Stimulated activated CD8-positive, alpha-beta memory T cell treated with anti-CD3 and anti-CD28 coated beads, Interleukin-12 subunit alpha, Interleukin-12 subunit beta, amount 100 ng/mL, for 1 hour (primary cell): ENCODE measurements at regions not wholly inside any gene's neighbourhood (a gene's known extent, or its start where the extent isn't known, plus 50 kb on each side); places are given as distances from the start of the nearest gene placed in this dataset.

Experiments
- DNase-seq: peaks from one replicate; pipeline ENCODE4 v3.0.0-alpha.2; 2020; ENCODE audit warnings: low read depth

GRCh38 chr14:34038358-34039057 is 87.6 kb upstream of the EGLN3 start:
- no peak for DNase-seq

DNA sequence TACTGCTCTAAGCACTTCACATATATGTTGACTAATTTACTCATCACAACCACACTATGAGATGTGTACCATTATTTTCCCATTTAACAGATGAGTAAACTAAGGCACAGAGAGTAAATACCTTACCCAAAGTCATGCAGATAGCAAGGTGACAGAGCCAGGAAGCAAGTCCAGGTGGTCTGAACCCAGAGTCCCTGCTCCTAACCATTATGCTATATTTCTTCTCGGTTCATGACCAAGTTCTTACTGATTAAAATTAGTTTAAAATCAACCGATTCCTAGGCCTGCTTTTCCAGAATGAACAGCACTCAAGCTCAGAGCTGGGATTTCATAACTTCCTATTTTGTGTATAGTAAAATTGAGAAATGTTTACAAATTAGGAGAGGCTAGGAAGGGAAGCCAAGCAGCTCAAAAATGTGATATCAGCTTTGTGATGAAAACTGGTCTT is 85.5 kb upstream of the EGLN3 start:
- DNase-seq = no peak

- no peak for DNase-seq
These were observed 85.0 kb upstream of the EGLN3 start for GRCh38 chr14:34035934-34036250.

- no peak for DNase-seq
These were observed 84.5 kb upstream of the EGLN3 start for GRCh38 chr14:34035177-34035933.

GRCh38 chr14:34034447-34035176 is 83.7 kb upstream of the EGLN3 start:
- DNase-seq = no peak

- no peak for DNase-seq
These were observed 81.8 kb upstream of the EGLN3 start for GRCh38 chr14:34032720-34033119.

DNA sequence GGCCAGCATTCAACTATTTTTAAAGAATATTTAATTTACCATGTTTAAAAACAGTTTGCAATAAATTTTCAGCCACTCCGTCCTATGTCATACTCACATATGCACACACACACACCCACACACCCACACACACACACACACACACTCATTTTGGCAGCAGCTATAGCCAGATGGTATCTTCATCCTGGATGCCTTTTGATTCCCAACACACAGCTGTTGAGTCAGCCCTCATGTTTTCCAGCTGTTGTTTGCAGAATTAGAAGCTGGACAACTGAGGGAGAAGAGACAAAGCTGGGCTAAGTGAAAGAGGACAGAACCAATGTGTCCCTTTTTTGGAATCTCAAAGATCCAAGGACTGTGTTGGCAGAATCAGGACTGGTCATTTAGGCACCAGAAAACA is 80.0 kb upstream of the EGLN3 start:
- DNase-seq = no peak

DNA sequence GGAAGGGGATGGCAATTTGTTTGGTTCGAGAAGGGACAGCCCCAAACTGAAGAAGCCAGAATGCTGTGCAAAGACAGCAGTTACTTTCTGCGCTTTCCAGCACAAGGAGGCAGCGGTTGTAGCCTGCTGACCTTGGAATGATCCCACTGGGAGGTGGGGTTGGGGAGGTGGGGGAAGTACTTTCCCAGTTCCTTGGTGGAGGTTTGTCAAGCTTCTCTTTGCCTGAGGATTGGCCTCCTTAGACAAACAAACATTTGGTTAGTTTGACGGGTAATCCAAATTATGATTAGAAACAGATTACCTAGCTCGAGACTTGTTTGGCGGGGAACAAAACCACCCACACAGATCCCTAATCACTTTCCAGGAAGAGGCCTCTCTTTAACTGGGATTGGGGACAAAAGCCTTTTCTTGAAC is 79.1 kb upstream of the EGLN3 start:
- DNase-seq = no peak

- DNase-seq = no peak
These were observed 77.2 kb upstream of the EGLN3 start for GRCh38 chr14:34027990-34028495.

DNA sequence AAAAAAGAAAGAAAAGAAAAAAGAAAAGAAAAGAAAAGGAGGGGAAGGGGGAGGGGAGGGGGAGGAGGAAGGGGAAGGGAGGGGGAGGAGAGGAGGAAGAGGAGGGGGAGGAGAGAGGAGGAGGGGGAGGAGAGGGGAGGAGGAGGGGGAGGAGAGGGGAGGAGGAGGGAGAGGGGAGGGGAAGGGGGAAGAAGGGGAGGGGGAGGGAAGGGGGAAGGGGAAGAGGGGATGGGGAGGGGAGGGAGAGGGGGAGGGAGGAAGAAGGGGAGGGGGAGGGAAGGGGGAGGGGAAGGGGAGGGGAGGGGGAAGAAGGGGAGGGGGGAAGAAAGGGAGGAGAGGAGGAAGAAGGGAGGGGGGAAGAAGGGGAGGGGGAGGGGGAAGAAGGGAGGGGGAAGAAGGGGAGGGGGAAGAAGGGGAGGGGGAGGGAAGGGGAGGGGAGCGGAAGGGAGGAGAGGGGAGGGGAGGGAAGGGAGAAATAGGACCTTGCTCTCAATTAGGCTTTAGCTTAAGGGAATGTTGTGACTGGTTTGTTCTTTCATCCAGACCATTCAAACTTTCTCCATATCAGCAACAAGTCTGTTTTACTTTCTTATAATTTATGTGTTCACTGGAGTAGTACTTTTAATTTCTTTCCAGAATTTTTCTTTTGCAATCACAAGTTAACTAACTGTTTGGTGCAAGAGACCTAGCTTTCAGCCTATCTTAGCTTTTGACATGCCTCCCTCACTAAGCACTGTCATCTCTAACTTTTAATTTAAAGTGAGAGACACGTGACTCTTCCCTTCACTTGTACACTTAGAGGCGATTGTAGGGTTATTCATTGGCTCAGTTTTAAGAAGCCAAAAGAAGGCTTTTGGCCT is 76.5 kb upstream of the EGLN3 start:
- DNase-seq = no peak

- DNase-seq = no peak
These were observed 74.6 kb upstream of the EGLN3 start for GRCh38 chr14:34025325-34026017.

GRCh38 chr14:34024768-34025144 is 73.9 kb upstream of the EGLN3 start:
- DNase-seq = no peak

DNA sequence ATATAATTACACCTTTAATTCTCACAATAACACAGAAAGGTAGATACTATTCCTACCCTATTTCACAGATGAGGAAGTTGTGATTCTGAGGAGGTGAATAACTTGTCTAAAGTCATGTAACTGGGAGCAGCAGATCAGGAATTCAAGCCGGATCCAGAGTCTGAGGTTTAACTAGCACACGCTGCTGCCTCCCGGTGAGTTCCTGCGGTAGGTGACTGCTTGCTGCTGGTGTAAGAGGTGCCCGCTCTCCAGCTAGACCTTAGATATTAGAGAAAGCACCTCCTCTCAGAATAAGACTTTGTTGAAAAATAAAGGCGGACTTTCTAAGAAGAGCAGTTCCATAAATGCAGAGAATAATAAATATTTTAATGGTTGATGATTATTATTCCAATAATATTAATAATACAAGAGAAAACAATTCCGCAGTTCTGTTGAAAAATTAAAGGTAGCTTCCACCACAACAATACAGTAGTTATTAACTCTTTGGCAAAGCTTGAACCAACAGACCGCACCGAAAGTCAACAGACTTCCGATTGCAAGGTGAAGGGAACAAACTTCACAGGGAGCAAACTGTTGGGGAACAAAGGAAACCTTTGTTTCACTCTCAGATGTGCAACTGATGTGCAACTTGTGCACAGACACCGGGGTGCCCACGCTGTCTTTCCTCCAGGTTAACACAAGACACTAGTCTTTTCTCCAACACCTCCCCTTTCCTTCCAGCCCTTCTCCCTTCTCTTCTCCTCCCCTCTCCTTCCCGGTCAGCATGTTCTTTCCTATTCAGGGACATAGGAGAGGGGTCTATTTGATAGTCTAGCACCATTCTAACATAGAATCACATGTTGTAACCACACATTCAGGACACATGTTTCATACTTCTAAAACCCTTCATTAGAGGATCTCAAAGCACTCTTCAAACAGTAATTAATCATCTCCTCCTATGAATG is 73.2 kb upstream of the EGLN3 start:
- DNase-seq = no peak

DNA sequence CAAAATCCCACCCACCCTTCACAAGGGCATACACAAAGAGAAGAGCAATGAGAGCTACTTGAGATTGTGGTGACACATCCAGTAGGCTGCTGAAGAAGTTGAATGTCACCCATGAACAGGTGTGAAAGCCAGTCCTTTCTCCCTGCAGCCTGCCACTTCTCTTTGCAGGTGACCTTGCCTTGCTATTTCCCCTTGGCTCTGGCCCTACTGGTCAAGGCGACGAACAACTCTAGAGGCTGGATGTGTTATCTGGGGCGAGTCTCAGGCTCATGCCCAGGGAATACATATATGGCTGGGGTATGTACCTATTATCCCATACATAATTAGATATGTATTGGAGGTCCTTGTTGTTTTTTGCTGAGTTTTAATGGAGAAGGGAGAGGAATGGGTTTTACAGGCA is 70.2 kb upstream of the EGLN3 start:
- no peak for DNase-seq

DNA sequence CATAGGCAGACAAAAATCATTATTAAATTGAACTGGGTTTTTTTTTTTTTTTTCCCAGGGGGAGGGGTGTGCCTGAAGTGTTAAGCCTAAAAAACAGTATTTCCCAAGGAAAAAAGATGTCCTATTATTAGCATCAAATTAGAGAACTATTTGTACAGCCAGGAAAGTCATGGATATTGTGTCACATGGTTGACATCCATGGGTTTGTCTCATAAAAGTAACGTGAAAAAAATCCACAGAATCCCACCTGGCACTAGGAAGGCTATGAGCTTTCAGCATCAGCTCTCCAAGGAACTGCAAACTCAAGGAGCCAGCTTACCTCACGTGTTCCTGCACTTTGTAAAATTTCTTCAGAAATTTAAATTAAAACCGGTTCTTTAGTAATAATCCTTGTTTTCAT is 69.1 kb upstream of the EGLN3 start:
- DNase-seq = no peak

DNA sequence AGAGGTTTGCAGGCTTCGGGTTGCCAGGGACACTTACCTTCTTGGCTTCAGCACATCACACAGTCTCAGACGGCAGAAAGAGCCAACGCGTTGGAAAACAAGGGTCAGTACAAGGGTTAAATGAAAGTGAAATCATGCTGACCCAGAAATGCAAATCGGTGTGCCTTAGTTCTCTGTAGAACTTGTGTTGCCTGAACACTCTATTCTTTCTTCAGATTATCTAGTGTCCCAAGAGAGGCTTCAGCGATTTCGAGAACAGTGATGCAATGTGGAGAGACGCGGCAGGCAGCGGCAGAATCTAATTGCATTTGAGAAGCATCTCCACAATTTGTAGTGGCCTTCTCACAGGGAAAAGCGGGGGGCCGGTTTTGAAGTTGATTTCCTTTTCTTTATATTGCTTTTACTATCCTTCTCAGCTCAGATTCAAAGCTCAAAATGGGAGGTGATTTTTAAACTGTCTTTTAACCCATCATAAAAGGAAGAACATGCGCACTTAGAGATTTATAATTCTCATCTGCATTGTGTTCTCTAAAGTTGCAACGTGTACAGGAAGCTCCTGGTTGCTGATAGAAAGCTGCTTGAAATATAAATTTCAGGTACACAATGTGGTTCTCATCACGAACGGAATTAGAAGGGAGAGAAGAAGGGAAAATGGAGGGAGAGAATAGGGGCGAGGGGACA is 67.8 kb upstream of the EGLN3 start:
- no peak for DNase-seq

DNA sequence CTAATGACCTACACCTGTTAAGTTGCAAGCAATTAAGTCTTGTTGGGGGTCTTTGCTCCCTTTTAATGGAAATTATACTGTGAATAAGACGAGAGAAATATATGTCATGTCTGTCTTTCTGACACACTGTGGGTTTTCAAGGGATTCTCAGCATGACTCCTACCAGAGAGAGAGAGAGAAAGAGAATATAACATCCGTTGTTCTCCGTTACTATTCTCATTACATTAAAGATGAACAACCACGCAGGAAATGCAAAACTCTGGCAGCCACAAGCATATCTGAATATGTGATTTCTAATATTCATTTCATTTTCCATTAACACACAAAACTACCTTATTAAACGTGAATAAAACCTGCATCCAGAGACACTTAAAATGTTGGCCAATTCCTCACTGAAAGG is 67.3 kb upstream of the EGLN3 start:
- no peak for DNase-seq

- DNase-seq = no peak
These were observed 64.5 kb upstream of the EGLN3 start for GRCh38 chr14:34015383-34015782.

DNA sequence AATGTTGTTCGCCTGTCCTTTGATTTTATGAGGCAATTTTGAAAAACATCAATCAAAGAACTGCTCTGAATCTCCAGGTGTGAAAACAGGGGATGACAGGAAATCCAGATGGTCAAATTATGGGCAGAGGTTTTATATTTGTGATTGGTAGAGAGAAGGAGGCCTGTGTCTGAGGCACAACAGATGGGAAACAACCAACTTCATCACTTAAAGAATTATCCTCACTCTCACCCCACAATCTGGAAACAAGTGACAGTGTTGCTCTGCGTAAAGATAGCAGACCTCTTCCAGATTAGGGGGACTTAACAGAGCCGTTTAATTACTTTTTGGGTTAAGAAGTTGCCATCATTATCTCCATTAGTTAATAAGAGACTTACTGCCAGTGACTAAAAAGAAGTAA is 64.1 kb upstream of the EGLN3 start:
- DNase-seq = no peak

DNA sequence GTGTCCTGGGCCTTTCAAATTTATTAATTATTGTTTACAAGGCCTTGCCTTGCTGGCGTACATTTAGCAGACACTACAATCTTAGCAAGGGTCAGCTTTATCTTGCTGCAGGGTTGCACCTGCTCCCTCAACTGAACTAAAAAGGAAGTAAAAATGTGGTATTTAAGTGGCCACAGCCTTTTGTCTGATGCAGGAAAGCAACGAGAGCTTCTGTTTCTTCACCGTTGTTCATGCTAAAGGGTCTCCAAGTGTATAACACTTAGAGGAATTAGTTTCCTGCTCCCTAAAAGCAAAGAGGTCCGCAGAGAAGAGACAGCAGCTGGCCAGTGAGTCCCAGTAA is 62.8 kb upstream of the EGLN3 start:
- DNase-seq = no peak
